RWPE2 (cell line): ENCODE measurements at regions not wholly inside any gene's neighbourhood (a gene's known extent, or its start where the extent isn't known, plus 50 kb on each side); places are given as distances from the start of the nearest gene placed in this dataset.

Experiments used
- ATAC-seq: fragments of 200-7000 bp; cut with Tn5 transposase; 3 replicates; pipeline ENCODE4 v1.9.1; 2021; ENCODE audit warnings: low read depth
- DNase-seq: peaks from one replicate; pipeline ENCODE4 v3.0.0-alpha.2; 2020; ENCODE audit warnings: low spot score
- H3K27ac ChIP-seq: fragments of 450-650 bp; 2 replicates; pipeline ENCODE4 v1.5.1; 2017; ENCODE audit warnings: mild to moderate bottlenecking; ENCODE audit not compliant: poor library complexity, severe bottlenecking
- H3K27me3 ChIP-seq: fragments of 250-450 bp; sonication (Bioruptor Pico); 2 replicates; pipeline ENCODE4 v1.5.1; 2021; ENCODE audit warnings: mild to moderate bottlenecking, moderate library complexity; ENCODE audit not compliant: insufficient read depth, poor library complexity, severe bottlenecking
- H3K36me3 ChIP-seq: fragments of 250-450 bp; sonication (Bioruptor Pico); 2 replicates; pipeline ENCODE4 v1.5.1; 2020; ENCODE audit warnings: low read depth, mild to moderate bottlenecking, moderate library complexity
- H3K4me1 ChIP-seq: fragments of 250-450 bp; sonication (Bioruptor Pico); 2 replicates; pipeline ENCODE4 v1.5.1; 2021; ENCODE audit warnings: mild to moderate bottlenecking, moderate library complexity; ENCODE audit not compliant: insufficient read depth, poor library complexity, severe bottlenecking
- H3K4me3 ChIP-seq: fragments of 250-450 bp; sonication (Bioruptor Pico); 2 replicates; pipeline ENCODE4 v1.5.1; 2021; ENCODE audit warnings: mild to moderate bottlenecking, moderate library complexity; ENCODE audit not compliant: severe bottlenecking
- H3K9me3 ChIP-seq: fragments of 250-450 bp; sonication (Bioruptor Pico); 2 replicates; pipeline ENCODE4 v1.5.1; 2021; ENCODE audit warnings: mild to moderate bottlenecking, moderate library complexity; ENCODE audit not compliant: severe bottlenecking
- CTCF ChIP-seq: fragments of 450-650 bp; IDR thresholded peaks from one replicate; pipeline ENCODE4 v1.5.1; 2017; ENCODE audit warnings: mild to moderate bottlenecking, moderate library complexity; ENCODE audit not compliant: poor library complexity, severe bottlenecking

GRCh38 chr20:21900431-21900830 is 195.0 kb downstream of the PAX1 start:
- H3K36me3 ChIP-seq: no peaks in the 10 kb centered on the region
- no peak overlapping the region for H3K27ac ChIP-seq
- no peak for ATAC-seq
- H3K4me1 ChIP-seq: no peaks in the 10 kb centered on the region
- TF ChIP-seq CTCF: no peak
- H3K4me3 ChIP-seq: no peak overlapping the region
- H3K9me3 ChIP-seq: no peaks in the 10 kb centered on the region
- DNase-seq: no peak
- H3K27me3 ChIP-seq: no peaks in the 10 kb centered on the region

- no peaks in the 10 kb centered on the region for H3K9me3 ChIP-seq
- H3K27me3 ChIP-seq: peaks cover 4% of the 10 kb centered on the region
- H3K36me3 ChIP-seq: no peaks in the 10 kb centered on the region
- DNase-seq (no peak), ATAC-seq (no peak)
- H3K4me3 ChIP-seq: no peak overlapping the region
- no peak overlapping the region for H3K27ac ChIP-seq
- H3K4me1 ChIP-seq: no peaks in the 10 kb centered on the region
- TF ChIP-seq CTCF: no peak
Measured at GRCh38 chr20:21874921-21875320, 169.5 kb downstream of the PAX1 start.

GRCh38 chr20:21874127-21874526 is 168.7 kb downstream of the PAX1 start:
- Histone ChIP-seq H3K4me3 (no peak overlapping the region), H3K9me3 (no peaks in the 10 kb centered on the region), H3K36me3 (no peaks in the 10 kb centered on the region), H3K4me1 (no peaks in the 10 kb centered on the region), H3K27me3 (peaks cover 4% of the 10 kb centered on the region), H3K27ac (no peak overlapping the region)
- DNase-seq: no peak
- no peak for TF ChIP-seq CTCF
- no peak for ATAC-seq

DNA sequence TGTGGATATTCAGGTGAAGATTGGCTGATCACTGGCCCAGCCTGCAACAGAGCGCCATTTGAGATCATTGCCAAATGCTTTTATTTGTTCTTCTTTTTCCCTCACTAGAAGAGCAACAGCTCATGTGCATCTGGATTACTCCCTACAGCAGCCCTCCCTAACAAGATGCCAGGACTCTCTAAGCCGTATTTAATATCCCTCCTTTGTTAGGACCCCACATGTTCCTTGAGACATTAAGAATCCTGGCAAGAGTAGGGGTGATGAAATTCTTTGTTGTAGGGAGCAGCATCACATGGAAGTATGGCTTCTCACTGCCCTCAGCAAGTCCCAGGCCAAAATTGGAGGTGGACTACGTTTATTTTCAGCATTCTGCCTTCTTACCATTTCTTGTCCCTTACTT is 167.8 kb downstream of the PAX1 start:
- Histone ChIP-seq H3K36me3 (no peaks in the 10 kb centered on the region), H3K27me3 (peaks cover 4% of the 10 kb centered on the region), H3K27ac (no peak overlapping the region), H3K4me3 (no peak overlapping the region), H3K4me1 (no peaks in the 10 kb centered on the region), H3K9me3 (no peaks in the 10 kb centered on the region)
- DNase-seq: no peak
- no peak for ATAC-seq
- TF ChIP-seq CTCF: no peak

DNA sequence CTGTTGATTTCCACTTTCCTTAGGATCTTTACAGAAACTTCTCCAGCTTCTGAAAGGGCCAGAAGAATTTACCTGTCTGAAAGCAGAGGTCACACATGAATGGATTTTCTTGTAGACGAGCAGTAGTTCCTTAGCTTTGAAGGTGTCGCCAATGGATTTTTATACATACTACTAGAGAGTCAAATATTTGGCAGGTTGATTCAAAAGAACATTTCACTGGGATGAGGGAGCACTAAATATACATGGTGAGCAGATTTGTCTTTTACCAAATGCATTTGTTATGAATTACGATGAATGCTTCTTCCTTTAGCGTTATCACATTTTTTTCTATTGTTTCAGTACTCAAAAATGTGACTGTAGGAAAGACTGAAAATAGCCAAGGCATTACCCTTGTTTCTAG is 162.3 kb downstream of the PAX1 start:
- no peak overlapping the region for H3K4me3 ChIP-seq
- H3K27ac ChIP-seq: no peak overlapping the region
- DNase-seq (no peak), ATAC-seq (no peak)
- H3K27me3 ChIP-seq: no peaks in the 10 kb centered on the region
- no peaks in the 10 kb centered on the region for H3K4me1 ChIP-seq
- TF ChIP-seq CTCF: no peak
- H3K36me3 ChIP-seq: no peaks in the 10 kb centered on the region
- H3K9me3 ChIP-seq: no peaks in the 10 kb centered on the region
